ENCODE measurements at regions not wholly inside any gene's neighbourhood (a gene's known extent, or its start where the extent isn't known, plus 50 kb on each side); places are given as distances from the start of the nearest gene placed in this dataset.
"Not testable (repeated sequence)": the region's sequence is repeated elsewhere in the genome, so short reads cannot be mapped to it uniquely, and the experiment has no call there.

DNA sequence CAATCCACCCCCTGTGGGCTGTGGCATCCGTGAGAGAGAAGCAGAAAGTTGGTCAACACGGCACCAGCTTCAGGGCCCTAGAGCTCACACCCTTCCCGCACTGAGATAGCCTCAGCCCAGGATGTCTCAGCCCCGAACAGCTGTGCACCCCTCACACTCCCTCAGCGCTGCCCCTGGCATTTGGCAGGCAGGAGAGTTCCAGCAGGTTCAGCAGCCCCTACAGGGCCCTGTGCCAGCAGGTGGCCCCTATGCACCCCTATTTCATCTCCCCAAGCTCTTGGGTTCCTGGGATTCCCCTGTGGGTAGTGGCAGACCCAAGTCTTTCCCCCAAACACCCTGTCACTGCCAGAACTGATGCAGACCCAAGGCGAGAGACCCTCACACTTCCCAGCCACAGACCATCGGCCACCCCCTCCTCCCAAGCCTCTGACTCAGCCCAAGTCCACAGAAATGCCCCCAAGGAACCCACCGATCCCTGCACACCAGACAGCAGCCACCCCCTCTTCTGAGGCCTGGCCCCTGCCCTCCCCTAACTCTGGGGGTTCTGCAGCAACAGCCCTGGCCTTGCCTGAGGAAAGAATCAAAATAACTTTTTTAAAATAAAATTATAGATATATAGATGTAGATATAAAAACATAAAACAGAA, 183.6 kb downstream of the IGLL1 start:
- H3K27me3 ChIP-seq = peaks cover 0 to 2% of the 10 kb centered on the region in 2 donors

GRCh38 chr22:23395530-23396361, 184.3 kb downstream of the IGLL1 start:
- TF ChIP-seq CTCF (IDR thresholded peaks at IDR 0.05) = no peak
- no peak for ATAC-seq
- intact Hi-C loops (cut with DNase I) = no loop called here

More for the DNA sequence above, 183.6 kb downstream of the IGLL1 start:
- H3K4me1 ChIP-seq = no peaks in the 10 kb centered on the region
- ATAC-seq (no peak), DNase-seq (peak in 1 of 4 donors; percentile 9)
- no peak overlapping the region for H3K27ac ChIP-seq
- TF ChIP-seq CTCF (IDR thresholded peaks at IDR 0.05) = no peak
- no peaks in the 10 kb centered on the region for H3K36me3 ChIP-seq
- intact Hi-C loops (cut with DNase I) = no loop called here
- no peaks in the 10 kb centered on the region for H3K9me3 ChIP-seq
- H3K4me3 ChIP-seq = no peak overlapping the region

GRCh38 chr22:23394525-23395326, 185.4 kb downstream of the IGLL1 start:
- TF ChIP-seq CTCF (IDR thresholded peaks at IDR 0.05) = no peak
- Histone ChIP-seq H3K36me3 (no peaks in the 10 kb centered on the region), H3K27ac (no peak overlapping the region), H3K27me3 (no peaks in the 10 kb centered on the region), H3K4me3 (no peak overlapping the region), H3K4me1 (no peaks in the 10 kb centered on the region), H3K9me3 (no peaks in the 10 kb centered on the region)
- DNase-seq (peak in 1 of 4 donors; percentile 26), ATAC-seq (no peak)
- intact Hi-C loops (cut with DNase I) = no loop called here

More at GRCh38 chr22:23395530-23396361, 184.3 kb downstream of the IGLL1 start:
- Histone ChIP-seq H3K27ac (no peak overlapping the region), H3K9me3 (no peaks in the 10 kb centered on the region), H3K36me3 (no peaks in the 10 kb centered on the region), H3K4me1 (no peaks in the 10 kb centered on the region), H3K4me3 (no peak overlapping the region), H3K27me3 (no peaks in the 10 kb centered on the region)
- DNase-seq = peak in 1 of 4 donors; percentile 25

DNA sequence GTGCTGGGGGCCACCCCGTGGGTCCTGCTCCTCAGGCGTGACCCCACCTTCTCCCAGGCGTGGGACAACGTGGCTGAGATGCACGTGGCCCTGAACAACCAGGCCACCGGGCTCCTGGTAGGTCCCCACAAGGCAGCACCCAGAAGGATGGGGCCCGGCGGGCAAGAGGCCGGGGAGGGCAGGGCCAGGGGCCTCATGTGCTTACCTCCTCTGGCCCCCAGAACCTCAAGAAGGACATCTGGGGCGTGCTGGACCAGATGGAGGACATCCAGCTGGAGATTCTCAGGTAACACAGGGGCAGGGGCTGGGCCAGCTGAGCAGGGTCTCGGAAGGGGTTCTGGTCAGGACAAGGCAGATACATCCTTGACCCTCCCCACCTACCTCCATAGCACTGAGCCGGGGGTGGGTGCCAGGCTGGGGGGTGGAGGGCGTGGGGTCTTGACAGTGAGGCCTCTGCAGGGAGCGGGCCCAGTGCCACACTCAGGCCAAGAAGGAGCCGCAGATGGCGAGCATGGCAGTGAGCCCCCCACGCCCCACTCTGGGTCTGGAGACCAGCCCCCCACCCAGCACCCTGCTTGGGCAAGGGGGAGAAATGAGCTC, 186.3 kb downstream of the IGLL1 start:
- Histone ChIP-seq H3K4me1 (no peaks in the 10 kb centered on the region), H3K27ac (no peak overlapping the region), H3K36me3 (no peaks in the 10 kb centered on the region), H3K4me3 (no peak overlapping the region), H3K27me3 (no peaks in the 10 kb centered on the region), H3K9me3 (no peaks in the 10 kb centered on the region)
- ATAC-seq (no peak), DNase-seq (peak in 1 of 4 donors; percentile 18)
- intact Hi-C loops (cut with DNase I) = no loop called here
- TF ChIP-seq CTCF (IDR thresholded peaks at IDR 0.05) = no peak

GRCh38 chr22:23393199-23393598, 186.9 kb downstream of the IGLL1 start:
- intact Hi-C loops (cut with DNase I); H3K27ac ChIP-seq; H3K36me3 ChIP-seq; H3K4me1 ChIP-seq; ATAC-seq; H3K27me3 ChIP-seq; DNase-seq; H3K4me3 ChIP-seq; H3K9me3 ChIP-seq: not testable (repeated sequence)
